ENCODE measurements at regions not wholly inside any gene's neighbourhood (a gene's known extent, or its start where the extent isn't known, plus 50 kb on each side); places are given as distances from the start of the nearest gene placed in this dataset.

DNA sequence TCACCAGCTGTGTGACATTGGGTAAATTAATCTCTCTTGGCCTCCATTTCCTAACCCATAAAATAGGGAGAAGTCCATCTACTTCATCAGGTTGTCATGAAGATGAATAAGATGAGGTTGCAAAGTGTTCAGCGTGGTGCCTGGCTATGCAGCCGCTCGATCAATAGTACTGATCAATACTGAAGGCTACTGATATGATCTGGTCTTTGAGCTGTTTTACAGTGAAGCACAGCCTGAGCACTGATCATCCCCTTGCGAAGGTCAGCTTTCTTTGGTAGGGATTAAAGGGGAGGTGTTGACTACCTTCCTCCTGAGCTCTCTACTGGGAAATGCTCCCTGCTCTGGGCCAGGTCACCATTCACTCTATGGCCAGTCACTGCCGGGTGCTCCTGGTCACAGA lies 108.4 kb upstream of the NOCT start:
- POLR2A ChIA-PET: no interaction called here
- CTCF ChIA-PET: interaction anchor here (0.8 kb wide), 1 partner anchor 123 kb away, joined by 3 read pairs; no protein-coding TSS in a partner anchor
- no peak for DNase-seq (ENCODE audit: extremely low spot score)
- no peak for TF ChIP-seq CTBP1 (IDR thresholded peaks at IDR 0.05; ENCODE audit: borderline replicate concordance)
- TF ChIP-seq LEF1 (IDR thresholded peaks at IDR 0.05; ENCODE audit: borderline replicate concordance): no peak
- TF ChIP-seq FOXA1 (IDR thresholded peaks at IDR 0.05): no peak
- no peak for TF ChIP-seq HDGF (IDR thresholded peaks at IDR 0.05; ENCODE audit: borderline replicate concordance)
- no peak for TF ChIP-seq BHLHE40 (IDR thresholded peaks at IDR 0.05; ENCODE audit: borderline replicate concordance)
- no peak for TF ChIP-seq FOXM1 (IDR thresholded peaks at IDR 0.05; ENCODE audit: borderline replicate concordance)
- no peak for TF ChIP-seq ARNT (IDR thresholded peaks at IDR 0.05)
- no peak for TF ChIP-seq SUZ12 (IDR thresholded peaks at IDR 0.05)
- no peak for TF ChIP-seq FOXK2 (IDR thresholded peaks at IDR 0.05)
- no peak for TF ChIP-seq ZNF384 (IDR thresholded peaks at IDR 0.05)
- no peak for TF ChIP-seq SP1 (IDR thresholded peaks at IDR 0.05)
- no peak for TF ChIP-seq ELF4 (IDR thresholded peaks at IDR 0.05)
- TF ChIP-seq L3MBTL2 (conservative IDR thresholded peaks at IDR 0.05): no peak
- TF ChIP-seq, protein P1, sequence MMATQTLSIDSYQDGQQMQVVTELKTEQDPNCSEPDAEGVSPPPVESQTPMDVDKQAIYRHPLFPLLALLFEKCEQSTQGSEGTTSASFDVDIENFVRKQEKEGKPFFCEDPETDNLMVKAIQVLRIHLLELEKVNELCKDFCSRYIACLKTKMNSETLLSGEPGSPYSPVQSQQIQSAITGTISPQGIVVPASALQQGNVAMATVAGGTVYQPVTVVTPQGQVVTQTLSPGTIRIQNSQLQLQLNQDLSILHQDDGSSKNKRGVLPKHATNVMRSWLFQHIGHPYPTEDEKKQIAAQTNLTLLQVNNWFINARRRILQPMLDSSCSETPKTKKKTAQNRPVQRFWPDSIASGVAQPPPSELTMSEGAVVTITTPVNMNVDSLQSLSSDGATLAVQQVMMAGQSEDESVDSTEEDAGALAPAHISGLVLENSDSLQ (IDR thresholded peaks at IDR 0.05): no peak
- no peak for TF ChIP-seq NFRKB (IDR thresholded peaks at IDR 0.05)
- no peak for TF ChIP-seq TARDBP (IDR thresholded peaks at IDR 0.05)

DNA sequence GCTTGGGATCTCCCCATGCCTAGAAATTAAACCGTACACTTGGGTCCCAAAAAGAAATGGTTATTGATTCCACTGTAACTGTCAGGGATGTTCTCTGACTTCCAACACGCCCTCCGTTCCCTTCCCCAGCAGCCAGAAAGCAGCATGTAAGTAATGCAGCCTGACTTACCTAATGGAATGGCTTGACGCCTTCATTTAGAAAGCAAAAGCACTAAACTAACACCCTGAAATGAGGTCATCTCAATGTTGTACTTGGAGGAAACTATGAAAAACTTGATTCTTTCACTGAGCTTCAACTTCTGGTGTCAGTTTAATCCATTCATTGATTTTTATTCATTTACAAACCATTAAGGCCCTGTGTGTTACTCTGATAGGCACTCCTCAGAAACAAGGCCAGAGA lies 110.8 kb upstream of the NOCT start:
- ChIA-PET CTCF (no interaction called here), POLR2A (no interaction called here)
- no peak for DNase-seq (ENCODE audit: extremely low spot score)
- TF ChIP-seq, protein P1 (IDR thresholded peaks at IDR 0.05): no peak
- TF ChIP-seq L3MBTL2 (conservative IDR thresholded peaks at IDR 0.05) (no peak), SUZ12 (IDR thresholded peaks at IDR 0.05) (no peak), FOXM1 (IDR thresholded peaks at IDR 0.05; ENCODE audit: borderline replicate concordance) (no peak), FOXK2 (IDR thresholded peaks at IDR 0.05) (no peak), NFRKB (IDR thresholded peaks at IDR 0.05) (no peak), ELF4 (IDR thresholded peaks at IDR 0.05) (no peak), ZNF384 (IDR thresholded peaks at IDR 0.05) (no peak), TARDBP (IDR thresholded peaks at IDR 0.05) (no peak), BHLHE40 (IDR thresholded peaks at IDR 0.05; ENCODE audit: borderline replicate concordance) (no peak), CTBP1 (IDR thresholded peaks at IDR 0.05; ENCODE audit: borderline replicate concordance) (no peak), SP1 (IDR thresholded peaks at IDR 0.05) (no peak), ARNT (IDR thresholded peaks at IDR 0.05) (no peak), HDGF (IDR thresholded peaks at IDR 0.05; ENCODE audit: borderline replicate concordance) (no peak), FOXA1 (IDR thresholded peaks at IDR 0.05) (no peak), LEF1 (IDR thresholded peaks at IDR 0.05; ENCODE audit: borderline replicate concordance) (no peak)

DNA sequence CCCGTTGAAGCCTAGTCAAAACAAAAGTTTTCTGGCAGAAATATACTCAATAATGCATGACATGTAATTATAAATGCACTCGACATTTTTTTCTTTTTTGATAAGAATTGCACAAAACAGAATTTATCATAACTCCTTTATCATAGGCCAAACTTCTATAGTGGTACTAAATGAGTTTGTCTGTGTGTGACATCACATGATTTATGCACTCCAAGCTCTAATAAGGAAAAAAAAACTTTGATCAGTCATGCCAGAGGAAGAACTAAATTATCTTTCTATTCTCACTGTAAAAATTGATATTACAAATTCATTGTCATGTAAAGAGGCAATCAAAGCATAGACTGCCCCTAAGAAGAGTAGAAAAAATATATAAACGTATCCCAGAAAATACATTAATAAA lies 112.4 kb upstream of the NOCT start:
- TF ChIP-seq TARDBP (IDR thresholded peaks at IDR 0.05): no peak
- TF ChIP-seq, protein P1 (IDR thresholded peaks at IDR 0.05): 0 out of 2 replicates have a peak, but pooled peaks have one; percentile 9
- CTCF ChIA-PET: no interaction called here
- POLR2A ChIA-PET: no interaction called here
- DNase-seq (ENCODE audit: extremely low spot score): no peak

DNA sequence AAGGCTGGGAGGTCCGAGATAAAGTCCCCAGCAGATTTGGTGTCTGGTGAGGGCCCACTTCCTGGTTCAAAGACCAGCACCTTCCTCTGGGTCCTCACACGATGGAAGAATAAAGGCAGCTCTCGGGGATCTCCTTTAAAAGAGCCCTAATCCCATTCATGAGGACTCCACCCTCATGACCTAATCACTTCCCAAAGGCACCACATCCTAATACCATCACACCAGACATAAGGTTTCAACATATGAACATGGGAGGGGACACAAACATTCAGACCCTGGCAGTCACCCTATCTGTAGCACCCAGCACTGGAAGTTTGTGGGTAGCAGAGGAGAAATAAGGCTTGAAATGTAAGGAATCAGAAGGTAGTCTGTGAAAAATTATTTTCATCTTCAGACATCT lies 112.9 kb upstream of the NOCT start:
- no peak for DNase-seq (ENCODE audit: extremely low spot score)
- CTCF ChIA-PET: no interaction called here
- POLR2A ChIA-PET: no interaction called here
- TF ChIP-seq, protein P1 (IDR thresholded peaks at IDR 0.05): no peak
- TF ChIP-seq CTBP1 (IDR thresholded peaks at IDR 0.05; ENCODE audit: borderline replicate concordance): no peak
- no peak for TF ChIP-seq SP1 (IDR thresholded peaks at IDR 0.05)
- no peak for TF ChIP-seq ZNF384 (IDR thresholded peaks at IDR 0.05)
- TF ChIP-seq FOXA1 (IDR thresholded peaks at IDR 0.05): no peak
- TF ChIP-seq ELF4 (IDR thresholded peaks at IDR 0.05): no peak
- TF ChIP-seq FOXK2 (IDR thresholded peaks at IDR 0.05): no peak
- no peak for TF ChIP-seq HDGF (IDR thresholded peaks at IDR 0.05; ENCODE audit: borderline replicate concordance)
- no peak for TF ChIP-seq TARDBP (IDR thresholded peaks at IDR 0.05)

DNA sequence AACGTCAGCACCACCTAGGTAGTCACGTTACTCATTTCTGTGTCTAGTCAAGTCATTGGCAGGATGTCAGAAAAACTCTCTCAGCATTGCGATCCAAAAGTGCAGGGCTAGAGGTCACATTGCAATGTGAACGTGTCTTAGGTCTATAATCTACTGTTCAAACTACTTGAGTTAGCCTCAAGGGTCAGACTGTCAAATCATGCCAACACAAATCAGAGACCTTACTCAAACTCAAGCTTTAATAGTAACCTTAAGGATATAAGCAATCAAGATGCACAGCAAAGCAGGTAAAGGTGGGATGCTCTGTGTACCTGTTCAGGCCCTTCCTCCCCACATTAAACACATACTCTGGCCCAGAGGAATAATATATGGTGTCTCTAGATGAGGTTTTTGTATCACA lies 114.4 kb upstream of the NOCT start:
- TF ChIP-seq ZNF384 (IDR thresholded peaks at IDR 0.05) (no peak), CTBP1 (IDR thresholded peaks at IDR 0.05; ENCODE audit: borderline replicate concordance) (no peak), SP1 (IDR thresholded peaks at IDR 0.05) (no peak), FOXA1 (IDR thresholded peaks at IDR 0.05) (no peak), HDGF (IDR thresholded peaks at IDR 0.05; ENCODE audit: borderline replicate concordance) (no peak), TARDBP (IDR thresholded peaks at IDR 0.05) (no peak), BHLHE40 (IDR thresholded peaks at IDR 0.05; ENCODE audit: borderline replicate concordance) (no peak), SUZ12 (IDR thresholded peaks at IDR 0.05) (no peak), ELF4 (IDR thresholded peaks at IDR 0.05) (no peak), LEF1 (IDR thresholded peaks at IDR 0.05; ENCODE audit: borderline replicate concordance) (no peak), ARNT (IDR thresholded peaks at IDR 0.05) (no peak), FOXM1 (IDR thresholded peaks at IDR 0.05; ENCODE audit: borderline replicate concordance) (no peak), FOXK2 (IDR thresholded peaks at IDR 0.05) (no peak)
- TF ChIP-seq, protein P1 (IDR thresholded peaks at IDR 0.05): no peak
- no peak for DNase-seq (ENCODE audit: extremely low spot score)
- CTCF ChIA-PET: no interaction called here
- POLR2A ChIA-PET: no interaction called here

All from HEK293T (cell line).